HL-60 (cell line): ENCODE measurements at regions not wholly inside any gene's neighbourhood (a gene's known extent, or its start where the extent isn't known, plus 50 kb on each side); places are given as distances from the start of the nearest gene placed in this dataset.
"Not testable (repeated sequence)": the region's sequence is repeated elsewhere in the genome, so short reads cannot be mapped to it uniquely, and the experiment has no call there.

Source experiments
- DNase-seq, 2 experiments: peaks; one replicate each; pipeline ENCODE4 v3.0.0-alpha.2; 2010 to 2020; ENCODE audit warnings: low read depth in 1 of 2, low spot score in 1 of 2
- H3K27ac ChIP-seq: fragments of 250-450 bp; sonication (Bioruptor Pico); replicated peaks from 2 replicates; pipeline ENCODE4 v1.5.1; 2020; ENCODE audit warnings: mild to moderate bottlenecking, moderate library complexity
- H3K27me3 ChIP-seq: fragments of 250-450 bp; sonication (Bioruptor Pico); 2 replicates; pipeline ENCODE4 v1.5.1; 2021; ENCODE audit warnings: mild to moderate bottlenecking, moderate library complexity; ENCODE audit not compliant: insufficient read depth, poor library complexity, severe bottlenecking
- H3K4me3 ChIP-seq: replicated peaks from 2 replicates; pipeline ENCODE4 v1.5.1; 2011; ENCODE audit warnings: mild to moderate bottlenecking, control low read depth, low read length; ENCODE audit not compliant: insufficient read depth
- GABPA ChIP-seq: IDR thresholded peaks from 2 replicates; pipeline ENCODE4 v1.6.1; 2012; ENCODE audit warnings: low read depth
- POLR2AphosphoS5 ChIP-seq: IDR thresholded peaks from 2 replicates; pipeline ENCODE4 v1.6.1; 2012; ENCODE audit warnings: low read depth
- SPI1 ChIP-seq: IDR thresholded peaks from 2 replicates; pipeline ENCODE4 v1.6.1; 2012; ENCODE audit warnings: low read depth, mild to moderate bottlenecking, borderline replicate concordance
- TF ChIP-seq, protein P1 (sequence below): IDR thresholded peaks from one replicate; pipeline ENCODE4 v1.5.1; 2011; ENCODE audit warnings: low read length, control low read depth, inconsistent platforms; ENCODE audit not compliant: insufficient read depth
- TF ChIP-seq, protein P2 (sequence below): IDR thresholded peaks from 2 replicates; pipeline ENCODE4 v1.6.1; 2012; ENCODE audit warnings: low read depth; ENCODE audit not compliant: insufficient replicate concordance

DNA sequence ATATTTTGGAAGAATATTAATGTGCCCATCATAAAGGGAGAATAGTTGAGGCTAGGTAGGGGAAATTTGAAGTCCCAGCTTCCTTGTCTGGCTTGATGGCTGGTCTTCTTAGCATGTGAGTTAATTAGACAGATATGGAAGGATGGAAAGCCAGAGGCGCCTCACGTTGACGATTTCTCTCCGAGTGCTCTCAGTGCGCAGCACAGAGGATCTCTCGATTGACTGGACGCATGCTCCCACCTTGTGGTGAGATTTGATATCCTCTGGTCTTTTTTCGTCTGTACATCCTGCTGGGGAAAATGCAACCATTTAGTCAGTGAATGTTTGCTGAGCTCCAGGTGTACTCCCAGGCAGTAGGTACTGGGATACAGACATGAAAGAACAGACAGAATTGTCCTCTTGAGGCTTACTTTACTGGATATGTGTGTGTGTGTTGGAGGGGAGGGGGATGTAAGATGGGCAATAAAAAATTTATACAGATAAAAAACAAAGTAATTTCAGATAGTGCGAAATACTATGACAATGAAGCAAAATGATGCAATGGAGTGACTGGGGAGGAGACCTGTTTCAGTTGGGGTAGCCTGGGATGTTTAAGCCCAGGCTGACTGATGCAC is 66.9 kb upstream of the ZNG1B start:
- TF ChIP-seq POLR2AphosphoS5 (no peak), GABPA (no peak)
- TF ChIP-seq, protein P1, sequence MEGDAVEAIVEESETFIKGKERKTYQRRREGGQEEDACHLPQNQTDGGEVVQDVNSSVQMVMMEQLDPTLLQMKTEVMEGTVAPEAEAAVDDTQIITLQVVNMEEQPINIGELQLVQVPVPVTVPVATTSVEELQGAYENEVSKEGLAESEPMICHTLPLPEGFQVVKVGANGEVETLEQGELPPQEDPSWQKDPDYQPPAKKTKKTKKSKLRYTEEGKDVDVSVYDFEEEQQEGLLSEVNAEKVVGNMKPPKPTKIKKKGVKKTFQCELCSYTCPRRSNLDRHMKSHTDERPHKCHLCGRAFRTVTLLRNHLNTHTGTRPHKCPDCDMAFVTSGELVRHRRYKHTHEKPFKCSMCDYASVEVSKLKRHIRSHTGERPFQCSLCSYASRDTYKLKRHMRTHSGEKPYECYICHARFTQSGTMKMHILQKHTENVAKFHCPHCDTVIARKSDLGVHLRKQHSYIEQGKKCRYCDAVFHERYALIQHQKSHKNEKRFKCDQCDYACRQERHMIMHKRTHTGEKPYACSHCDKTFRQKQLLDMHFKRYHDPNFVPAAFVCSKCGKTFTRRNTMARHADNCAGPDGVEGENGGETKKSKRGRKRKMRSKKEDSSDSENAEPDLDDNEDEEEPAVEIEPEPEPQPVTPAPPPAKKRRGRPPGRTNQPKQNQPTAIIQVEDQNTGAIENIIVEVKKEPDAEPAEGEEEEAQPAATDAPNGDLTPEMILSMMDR: peak; percentile 41
- TF ChIP-seq, protein P2, sequence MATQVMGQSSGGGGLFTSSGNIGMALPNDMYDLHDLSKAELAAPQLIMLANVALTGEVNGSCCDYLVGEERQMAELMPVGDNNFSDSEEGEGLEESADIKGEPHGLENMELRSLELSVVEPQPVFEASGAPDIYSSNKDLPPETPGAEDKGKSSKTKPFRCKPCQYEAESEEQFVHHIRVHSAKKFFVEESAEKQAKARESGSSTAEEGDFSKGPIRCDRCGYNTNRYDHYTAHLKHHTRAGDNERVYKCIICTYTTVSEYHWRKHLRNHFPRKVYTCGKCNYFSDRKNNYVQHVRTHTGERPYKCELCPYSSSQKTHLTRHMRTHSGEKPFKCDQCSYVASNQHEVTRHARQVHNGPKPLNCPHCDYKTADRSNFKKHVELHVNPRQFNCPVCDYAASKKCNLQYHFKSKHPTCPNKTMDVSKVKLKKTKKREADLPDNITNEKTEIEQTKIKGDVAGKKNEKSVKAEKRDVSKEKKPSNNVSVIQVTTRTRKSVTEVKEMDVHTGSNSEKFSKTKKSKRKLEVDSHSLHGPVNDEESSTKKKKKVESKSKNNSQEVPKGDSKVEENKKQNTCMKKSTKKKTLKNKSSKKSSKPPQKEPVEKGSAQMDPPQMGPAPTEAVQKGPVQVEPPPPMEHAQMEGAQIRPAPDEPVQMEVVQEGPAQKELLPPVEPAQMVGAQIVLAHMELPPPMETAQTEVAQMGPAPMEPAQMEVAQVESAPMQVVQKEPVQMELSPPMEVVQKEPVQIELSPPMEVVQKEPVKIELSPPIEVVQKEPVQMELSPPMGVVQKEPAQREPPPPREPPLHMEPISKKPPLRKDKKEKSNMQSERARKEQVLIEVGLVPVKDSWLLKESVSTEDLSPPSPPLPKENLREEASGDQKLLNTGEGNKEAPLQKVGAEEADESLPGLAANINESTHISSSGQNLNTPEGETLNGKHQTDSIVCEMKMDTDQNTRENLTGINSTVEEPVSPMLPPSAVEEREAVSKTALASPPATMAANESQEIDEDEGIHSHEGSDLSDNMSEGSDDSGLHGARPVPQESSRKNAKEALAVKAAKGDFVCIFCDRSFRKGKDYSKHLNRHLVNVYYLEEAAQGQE: no peak
- Histone ChIP-seq H3K27me3 (no peaks in the 10 kb centered on the region), H3K4me3 (no peak overlapping the region), H3K27ac (no peak overlapping the region)
- DNase-seq: peak; percentile 66 to 76

DNA sequence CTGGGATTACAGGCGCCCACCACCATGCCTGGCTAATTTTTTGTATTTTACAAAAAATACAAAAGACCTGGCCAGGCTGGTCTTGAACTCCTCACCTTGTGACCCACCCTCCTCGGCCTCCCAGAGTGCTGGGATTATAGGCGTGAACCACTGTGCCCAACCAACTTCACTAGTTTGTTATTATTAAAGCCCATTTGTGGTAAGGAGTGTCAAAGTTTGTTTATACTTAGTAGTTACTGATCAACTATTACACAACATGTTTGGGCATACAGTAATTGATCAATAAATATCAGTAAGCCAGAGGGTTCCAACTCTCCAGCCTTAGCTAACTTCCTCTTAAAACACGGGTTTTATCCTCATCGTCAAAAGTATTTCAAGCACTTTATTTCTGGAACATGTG is 67.5 kb upstream of the ZNG1B start:
- no peak overlapping the region for H3K4me3 ChIP-seq
- H3K27me3 ChIP-seq: no peaks in the 10 kb centered on the region
- TF ChIP-seq, protein P1: no peak
- TF ChIP-seq SPI1 (no peak), POLR2AphosphoS5 (no peak), GABPA (no peak)
- TF ChIP-seq, protein P2: no peak
- H3K27ac ChIP-seq: no peak overlapping the region
- DNase-seq: no peak

DNA sequence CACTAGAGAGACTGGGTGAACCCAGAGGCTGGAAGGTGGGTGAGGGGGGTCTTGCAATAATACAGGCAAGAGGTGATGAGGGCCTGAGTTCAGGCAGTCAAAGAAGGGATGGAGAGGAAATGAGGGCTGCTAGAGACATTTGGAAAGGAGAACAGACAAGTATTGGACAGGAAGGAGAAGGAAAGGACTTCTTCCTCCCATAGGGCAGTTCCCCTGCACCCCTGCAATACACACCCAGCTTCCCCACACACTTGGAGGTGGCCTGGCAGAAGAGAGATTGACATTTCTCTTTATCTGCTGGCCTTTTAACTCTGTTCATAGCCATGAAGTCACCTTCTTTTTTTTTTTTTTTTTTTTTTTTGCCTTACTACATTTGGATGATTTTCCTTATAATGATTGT is 68.9 kb upstream of the ZNG1B start:
- not testable (repeated sequence) for DNase-seq, H3K27me3 ChIP-seq, H3K4me3 ChIP-seq, H3K27ac ChIP-seq

DNA sequence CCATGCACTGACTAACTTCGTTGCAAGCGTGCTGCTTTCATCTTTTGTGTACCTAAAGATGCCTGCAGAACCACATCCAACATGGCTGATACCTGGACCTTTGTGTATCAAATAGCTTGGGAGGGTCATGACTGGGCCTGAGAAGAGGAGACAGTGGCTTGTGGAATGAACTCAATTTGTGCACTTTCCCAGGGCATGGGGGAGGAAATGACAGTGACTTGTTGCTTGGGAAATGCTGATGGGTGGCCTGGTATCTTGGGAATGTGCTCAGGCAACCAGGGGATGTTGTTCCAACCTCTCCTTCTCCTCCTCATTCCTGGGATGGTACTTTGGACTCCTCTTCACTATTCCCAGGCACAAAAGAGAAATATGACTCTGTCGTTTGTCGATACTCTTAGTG is 70.7 kb upstream of the ZNG1B start:
- DNase-seq, H3K27ac ChIP-seq, H3K4me3 ChIP-seq, H3K27me3 ChIP-seq: not testable (repeated sequence)

DNA sequence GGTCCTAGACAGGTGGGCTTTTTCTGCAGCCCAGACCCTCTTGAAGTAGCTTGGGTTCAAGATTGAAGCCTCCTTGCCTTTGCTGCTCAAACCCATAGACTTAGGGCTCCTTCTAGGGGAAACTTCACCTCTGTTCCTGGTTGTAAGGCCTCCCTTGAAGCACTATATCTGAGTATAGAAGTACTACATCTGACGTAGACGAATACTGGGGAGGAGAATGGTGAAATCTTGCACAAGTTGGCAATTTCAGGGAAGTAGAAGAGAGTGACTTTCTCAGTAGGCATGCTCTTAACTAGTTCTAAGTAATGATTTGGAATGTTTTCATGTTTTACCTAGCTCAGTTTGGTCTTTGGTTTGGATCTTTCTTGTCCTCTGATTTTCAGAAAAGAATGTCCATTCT is 71.7 kb upstream of the ZNG1B start:
- H3K4me3 ChIP-seq, H3K27ac ChIP-seq, H3K27me3 ChIP-seq: not testable (repeated sequence)
- peak in 1 of 2 experiments; percentile 61 for DNase-seq

DNA sequence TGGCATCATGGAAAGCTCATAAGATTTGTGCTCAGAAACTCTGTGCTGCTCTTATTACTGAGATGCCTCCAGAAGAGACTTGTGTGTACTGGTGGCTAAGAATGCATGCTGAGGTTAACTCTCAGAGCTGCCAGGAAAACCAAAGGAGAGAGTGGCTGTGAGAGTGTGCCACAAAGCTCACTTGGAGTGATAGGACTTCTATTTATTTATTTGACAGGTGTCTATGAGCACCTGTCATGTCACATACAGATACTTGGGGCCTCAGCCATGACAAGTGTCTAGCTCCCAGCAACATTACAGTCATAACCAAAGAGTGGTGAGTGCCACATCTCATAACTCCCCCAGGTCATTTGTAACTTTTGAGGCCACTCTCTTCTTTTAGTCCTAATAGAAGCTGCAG is 72.2 kb upstream of the ZNG1B start:
- DNase-seq, H3K4me3 ChIP-seq, H3K27me3 ChIP-seq, H3K27ac ChIP-seq: not testable (repeated sequence)
